ENCODE measurements at regions not wholly inside any gene's neighbourhood (a gene's known extent, or its start where the extent isn't known, plus 50 kb on each side); places are given as distances from the start of the nearest gene placed in this dataset.

DNA sequence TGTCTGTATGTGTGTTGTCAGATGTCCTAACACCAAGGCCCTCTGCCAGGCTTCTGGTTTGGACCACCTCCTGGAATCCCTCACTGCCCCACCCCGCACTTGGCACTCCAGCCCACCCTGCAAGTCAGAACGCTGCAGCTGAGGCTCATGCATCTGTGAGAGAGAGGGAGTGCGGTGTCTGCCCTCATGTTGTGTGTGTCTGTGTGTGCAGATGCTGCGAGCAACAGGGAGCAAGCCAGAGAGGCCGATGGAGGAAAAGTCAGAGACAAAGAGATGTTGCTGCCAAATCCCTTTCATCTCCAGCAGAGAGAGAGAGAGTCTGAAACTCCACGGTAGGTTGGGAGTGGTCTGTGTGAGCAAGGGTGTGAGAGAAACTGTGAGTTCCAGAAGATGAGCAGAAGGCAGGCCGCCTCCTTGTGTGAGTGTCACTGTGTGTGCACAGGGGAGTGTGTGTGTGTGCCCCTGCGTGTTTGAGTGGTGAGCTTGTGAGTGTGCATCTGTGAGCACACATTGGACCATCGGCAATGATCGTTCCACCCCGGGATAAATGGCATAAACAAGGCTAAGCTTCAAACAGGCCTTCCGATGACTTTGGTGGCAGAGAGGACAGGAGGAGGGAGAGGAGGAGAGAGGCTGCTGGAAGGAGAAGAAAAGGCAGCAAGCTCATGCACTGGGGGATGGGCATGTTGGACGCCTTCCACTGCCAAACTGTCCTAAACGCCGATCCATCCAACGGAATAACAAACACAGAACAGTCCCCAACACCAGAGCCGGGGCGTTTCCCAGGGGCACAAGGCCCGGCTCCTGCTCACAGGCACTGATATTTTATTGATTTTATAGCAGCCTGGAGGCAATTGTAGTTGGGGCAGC lies 99.2 kb upstream of the GRIK3 start:
- TF ChIP-seq, protein P1, sequence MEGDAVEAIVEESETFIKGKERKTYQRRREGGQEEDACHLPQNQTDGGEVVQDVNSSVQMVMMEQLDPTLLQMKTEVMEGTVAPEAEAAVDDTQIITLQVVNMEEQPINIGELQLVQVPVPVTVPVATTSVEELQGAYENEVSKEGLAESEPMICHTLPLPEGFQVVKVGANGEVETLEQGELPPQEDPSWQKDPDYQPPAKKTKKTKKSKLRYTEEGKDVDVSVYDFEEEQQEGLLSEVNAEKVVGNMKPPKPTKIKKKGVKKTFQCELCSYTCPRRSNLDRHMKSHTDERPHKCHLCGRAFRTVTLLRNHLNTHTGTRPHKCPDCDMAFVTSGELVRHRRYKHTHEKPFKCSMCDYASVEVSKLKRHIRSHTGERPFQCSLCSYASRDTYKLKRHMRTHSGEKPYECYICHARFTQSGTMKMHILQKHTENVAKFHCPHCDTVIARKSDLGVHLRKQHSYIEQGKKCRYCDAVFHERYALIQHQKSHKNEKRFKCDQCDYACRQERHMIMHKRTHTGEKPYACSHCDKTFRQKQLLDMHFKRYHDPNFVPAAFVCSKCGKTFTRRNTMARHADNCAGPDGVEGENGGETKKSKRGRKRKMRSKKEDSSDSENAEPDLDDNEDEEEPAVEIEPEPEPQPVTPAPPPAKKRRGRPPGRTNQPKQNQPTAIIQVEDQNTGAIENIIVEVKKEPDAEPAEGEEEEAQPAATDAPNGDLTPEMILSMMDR (IDR thresholded peaks at IDR 0.05) = no peak
- TF ChIP-seq POLR2A (IDR thresholded peaks at IDR 0.05) = no peak

Measured in testis (tissue), 2 donors.